CD4-positive, alpha-beta memory T cell (primary cell): ENCODE measurements at regions not wholly inside any gene's neighbourhood (a gene's known extent, or its start where the extent isn't known, plus 50 kb on each side); places are given as distances from the start of the nearest gene placed in this dataset.
"Not testable (repeated sequence)": the region's sequence is repeated elsewhere in the genome, so short reads cannot be mapped to it uniquely, and the experiment has no call there.

Source experiments
- CTCF ChIA-PET: fragments of 350-600 bp; sonication (Branson Sonifier 250); formaldehyde crosslinking; loops from one replicate; lab custom pipeline; 2021; ENCODE audit warnings: inconsistent platforms; ENCODE audit not compliant: partially characterized antibody; lab: Charles Lee
- POLR2A ChIA-PET: fragments of 350-600 bp; sonication (Branson Sonifier 250); formaldehyde crosslinking; loops from one replicate; lab custom pipeline; 2021; ENCODE audit not compliant: partially characterized antibody; lab: Charles Lee
- DNase-seq, 5 donors: peaks; one replicate each; pipeline versions ENCODE4 v3.0.0 to v3.0.0-alpha.2; 2020 to 2022; ENCODE audit warnings: mixed read lengths in 1 of 5
- H3K27ac ChIP-seq: one replicate; pipeline ENCODE4 v1.7.0; 2013; ENCODE audit warnings: low read depth, low read length
- H3K27me3 ChIP-seq: 2 replicates; pipeline ENCODE4 v1.7.0; 2013; ENCODE audit warnings: mild to moderate bottlenecking, low read length, moderate library complexity; ENCODE audit not compliant: insufficient read depth
- H3K36me3 ChIP-seq: 2 replicates; pipeline ENCODE4 v1.7.0; 2013; ENCODE audit warnings: mild to moderate bottlenecking, low read length, moderate library complexity; ENCODE audit not compliant: insufficient read depth
- H3K4me1 ChIP-seq: 2 replicates; pipeline ENCODE4 v1.7.0; 2013; ENCODE audit warnings: mild to moderate bottlenecking, low read length, moderate library complexity; ENCODE audit not compliant: insufficient read depth
- H3K4me3 ChIP-seq, 2 donors: one replicate each; pipeline ENCODE4 v1.7.0; 2013; ENCODE audit warnings: low read length in 2 of 2, mild to moderate bottlenecking in 1 of 2
- H3K9me3 ChIP-seq, 2 donors: one replicate each; pipeline ENCODE4 v1.7.0; 2013; ENCODE audit warnings: low read length in 2 of 2, control low read depth in 1 of 2; ENCODE audit not compliant: control insufficient read depth in 1 of 2
- H3K27ac Mint-ChIP-seq, 7 donors: one replicate each; pipeline ENCODE4 v1.8.0; 2020 to 2021; ENCODE audit warnings: mixed read lengths in 7 of 7, mild to moderate bottlenecking in 6 of 7, inconsistent platforms in 3 of 7, moderate library complexity in 3 of 7
- H3K27me3 Mint-ChIP-seq, 2 donors: one replicate each; pipeline ENCODE4 v1.8.0; 2020 to 2021; ENCODE audit warnings: mixed read lengths in 2 of 2
- H3K36me3 Mint-ChIP-seq, 2 donors: one replicate each; pipeline ENCODE4 v1.8.0; 2020 to 2021; ENCODE audit warnings: mixed read lengths in 2 of 2, inconsistent platforms in 1 of 2, mild to moderate bottlenecking in 1 of 2
- H3K4me1 Mint-ChIP-seq, 4 donors: one replicate each; pipeline ENCODE4 v1.8.0; 2020 to 2021; ENCODE audit warnings: mixed read lengths in 4 of 4, mild to moderate bottlenecking in 1 of 4
- H3K4me3 Mint-ChIP-seq, 8 donors: one replicate each; pipeline ENCODE4 v1.8.0; 2020 to 2021; ENCODE audit warnings: mixed read lengths in 8 of 8, mild to moderate bottlenecking in 7 of 8, moderate library complexity in 6 of 8, inconsistent platforms in 3 of 8
- H3K9me3 Mint-ChIP-seq, 8 donors: one replicate each; pipeline ENCODE4 v1.8.0; 2020 to 2021; ENCODE audit warnings: mixed read lengths in 8 of 8, mild to moderate bottlenecking in 5 of 8, inconsistent platforms in 3 of 8, moderate library complexity in 1 of 8
- intact Hi-C: fragments of 100-400 bp; cut with micrococcal nuclease; formaldehyde crosslinking; loops from one replicate; pipeline ENCODE4 v1.15.1; 2023

DNA sequence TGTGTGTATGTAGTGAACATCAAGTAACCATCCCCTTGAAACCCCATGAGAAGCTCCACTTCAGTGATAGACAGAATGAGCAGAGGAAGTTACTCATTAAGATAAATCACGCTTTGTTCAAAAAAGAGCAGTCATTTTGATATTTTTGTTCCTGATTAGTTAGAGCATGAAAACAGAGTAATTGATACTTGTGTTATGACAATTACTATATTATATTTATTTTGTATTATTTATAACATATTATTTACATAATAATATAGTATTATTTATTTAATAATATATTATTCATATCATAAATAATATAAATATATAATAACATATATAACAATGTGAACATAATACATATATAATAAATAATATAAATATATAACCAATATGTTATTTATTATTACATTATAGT lies 580.9 kb downstream of the SOX5 start:
- Histone ChIP-seq H3K4me3 (no peak overlapping the region), H3K9me3 (no peaks in the 10 kb centered on the region), H3K27ac (no peak overlapping the region), H3K4me1 (no peaks in the 10 kb centered on the region), H3K36me3 (no peaks in the 10 kb centered on the region), H3K27me3 (no peaks in the 10 kb centered on the region)
- Mint-ChIP-seq H3K4me1 (no peaks in the 10 kb centered on the region), H3K36me3 (no peaks in the 10 kb centered on the region), H3K27me3 (no peaks in the 10 kb centered on the region), H3K27ac (no peak overlapping the region), H3K9me3 (peaks cover 0 to 11% (median 5%) of the 10 kb centered on the region in 8 donors), H3K4me3 (no peak overlapping the region)
- no peak for DNase-seq
- intact Hi-C loops = no loop called here
- ChIA-PET POLR2A (no interaction called here), CTCF (no interaction called here)

DNA sequence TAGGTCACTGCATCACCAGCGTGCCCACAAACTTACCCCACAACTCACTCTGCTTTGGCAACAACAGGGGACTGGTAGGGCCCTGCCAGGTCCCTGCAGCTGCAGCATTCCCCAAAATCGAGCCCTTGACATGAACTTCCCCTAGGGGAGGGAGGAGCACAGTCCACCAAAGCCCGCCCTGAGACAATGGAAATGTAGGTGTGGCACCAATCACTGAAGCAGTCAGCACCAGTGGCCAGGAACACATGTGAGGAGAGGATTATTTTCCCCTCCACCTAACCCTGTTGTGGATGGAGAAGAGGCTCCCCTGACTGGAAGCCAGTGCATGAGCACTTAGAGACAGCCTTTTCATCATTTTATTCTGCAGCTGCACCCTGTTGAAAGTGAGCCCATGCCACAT lies 573.8 kb downstream of the SOX5 start:
- CTCF ChIA-PET = no interaction called here
- intact Hi-C loops = no loop called here
- no peak overlapping the region for H3K4me3 Mint-ChIP-seq
- no peaks in the 10 kb centered on the region for H3K4me1 Mint-ChIP-seq
- H3K27ac ChIP-seq = no peak overlapping the region
- no peaks in the 10 kb centered on the region for H3K27me3 Mint-ChIP-seq
- no peaks in the 10 kb centered on the region for H3K27me3 ChIP-seq
- H3K36me3 ChIP-seq = no peaks in the 10 kb centered on the region
- no peak overlapping the region for H3K27ac Mint-ChIP-seq
- DNase-seq = no peak
- H3K36me3 Mint-ChIP-seq = no peaks in the 10 kb centered on the region
- POLR2A ChIA-PET = no interaction called here
- no peak overlapping the region for H3K4me3 ChIP-seq
- H3K4me1 ChIP-seq = no peaks in the 10 kb centered on the region
- H3K9me3 ChIP-seq = peaks cover 0 to 3% of the 10 kb centered on the region in 2 donors
- peaks cover 0 to 47% (median 28%) of the 10 kb centered on the region in 8 donors for H3K9me3 Mint-ChIP-seq

DNA sequence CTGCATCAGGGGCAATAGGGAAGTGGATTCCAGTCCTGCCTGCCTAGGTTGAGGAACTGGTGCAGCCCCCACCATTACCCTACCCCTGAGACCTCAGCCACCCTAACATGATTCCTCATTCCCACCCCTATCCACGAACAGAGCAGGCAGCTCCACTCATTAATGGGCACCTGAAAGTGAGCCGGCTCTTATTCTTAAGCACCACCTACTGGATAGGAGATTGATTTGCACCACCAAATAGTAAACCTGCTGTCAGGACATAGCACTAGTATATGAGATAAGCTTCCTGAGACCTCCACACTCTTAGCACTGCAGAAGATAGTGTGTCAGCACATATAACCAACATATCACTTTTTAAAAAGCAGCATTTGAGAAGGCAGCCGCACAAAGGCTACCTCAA lies 573.2 kb downstream of the SOX5 start:
- H3K4me1 ChIP-seq = no peaks in the 10 kb centered on the region
- Mint-ChIP-seq H3K4me1 (no peaks in the 10 kb centered on the region), H3K36me3 (no peaks in the 10 kb centered on the region), H3K27me3 (no peaks in the 10 kb centered on the region), H3K9me3 (peaks cover 0 to 52% (median 28%) of the 10 kb centered on the region in 8 donors), H3K4me3 (no peak overlapping the region), H3K27ac (no peak overlapping the region)
- no peak overlapping the region for H3K27ac ChIP-seq
- H3K36me3 ChIP-seq = no peaks in the 10 kb centered on the region
- no peak overlapping the region for H3K4me3 ChIP-seq
- intact Hi-C loops = no loop called here
- no peaks in the 10 kb centered on the region for H3K27me3 ChIP-seq
- no peak for DNase-seq
- H3K9me3 ChIP-seq = peaks cover 0 to 3% of the 10 kb centered on the region in 2 donors
- ChIA-PET CTCF (no interaction called here), POLR2A (no interaction called here)

DNA sequence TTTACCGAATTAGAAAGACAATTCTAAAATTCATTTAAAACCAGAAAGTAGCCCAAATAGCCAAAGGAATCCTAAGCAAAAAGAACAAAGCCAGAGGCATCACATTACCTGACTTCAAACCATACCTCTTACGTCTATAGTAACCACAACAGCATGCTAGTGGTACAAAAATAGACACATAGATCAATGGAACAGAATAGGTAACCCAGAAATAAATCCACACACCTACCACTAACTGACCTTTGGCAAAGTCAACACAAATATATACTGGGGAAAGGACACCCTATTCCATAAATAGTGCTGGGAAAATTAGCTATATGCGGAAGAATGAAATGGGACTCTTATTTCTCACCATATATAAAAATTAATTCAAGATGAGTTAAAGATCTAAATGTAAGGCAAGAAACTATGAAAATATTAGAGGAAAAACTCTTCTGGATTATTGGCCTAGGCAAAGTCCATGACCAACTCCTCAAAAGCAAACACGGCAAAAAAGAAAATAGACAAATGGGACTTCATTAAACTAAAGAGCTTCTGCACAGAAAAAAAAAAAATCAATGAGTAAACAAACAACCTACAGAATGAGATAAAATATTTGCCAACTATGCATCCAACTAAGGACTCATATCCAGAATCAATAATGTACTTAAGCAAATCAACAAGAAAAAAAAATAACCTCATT lies 568.9 kb downstream of the SOX5 start:
- H3K27me3 Mint-ChIP-seq = no peaks in the 10 kb centered on the region

DNA sequence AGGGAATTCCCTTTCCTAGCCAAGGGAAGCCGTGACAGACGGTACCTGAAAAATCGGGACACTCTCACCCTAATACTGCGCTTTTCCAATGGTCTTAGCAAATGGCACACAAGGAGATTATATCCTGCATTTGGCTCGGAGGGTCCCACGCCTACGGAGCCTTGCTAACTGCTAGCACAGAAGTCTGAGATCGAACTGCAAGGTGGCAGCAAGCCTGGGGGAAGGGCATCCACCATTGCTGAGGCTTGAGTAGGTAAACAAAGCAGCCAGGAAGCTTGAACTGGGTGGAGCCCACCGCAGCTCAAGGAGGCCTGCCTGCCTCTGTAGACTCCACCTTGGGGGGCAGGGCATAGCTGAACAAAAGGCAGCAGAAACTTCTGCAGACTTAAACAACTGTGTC lies 560.6 kb downstream of the SOX5 start:
- H3K27ac Mint-ChIP-seq, H3K27me3 ChIP-seq, H3K36me3 ChIP-seq, H3K4me1 ChIP-seq, H3K4me3 ChIP-seq, CTCF ChIA-PET, H3K27me3 Mint-ChIP-seq, H3K9me3 ChIP-seq, intact Hi-C loops, POLR2A ChIA-PET, H3K4me3 Mint-ChIP-seq, H3K4me1 Mint-ChIP-seq, H3K27ac ChIP-seq, H3K36me3 Mint-ChIP-seq, DNase-seq: not testable (repeated sequence)
- H3K9me3 Mint-ChIP-seq = peaks cover 5 to 29% (median 18%) of the 10 kb centered on the region in 8 donors

More for the DNA sequence above, 568.9 kb downstream of the SOX5 start:
- Mint-ChIP-seq H3K9me3 (peaks cover 0 to 43% (median 24%) of the 10 kb centered on the region in 8 donors), H3K27ac (no peak overlapping the region), H3K36me3 (no peaks in the 10 kb centered on the region), H3K4me1 (no peaks in the 10 kb centered on the region), H3K4me3 (no peak overlapping the region)
- no peak for DNase-seq
- POLR2A ChIA-PET = no interaction called here
- Histone ChIP-seq H3K27ac (no peak overlapping the region), H3K4me3 (no peak overlapping the region), H3K36me3 (no peaks in the 10 kb centered on the region), H3K9me3 (no peaks in the 10 kb centered on the region), H3K4me1 (no peaks in the 10 kb centered on the region), H3K27me3 (no peaks in the 10 kb centered on the region)
- CTCF ChIA-PET = no interaction called here
- intact Hi-C loops = no loop called here

DNA sequence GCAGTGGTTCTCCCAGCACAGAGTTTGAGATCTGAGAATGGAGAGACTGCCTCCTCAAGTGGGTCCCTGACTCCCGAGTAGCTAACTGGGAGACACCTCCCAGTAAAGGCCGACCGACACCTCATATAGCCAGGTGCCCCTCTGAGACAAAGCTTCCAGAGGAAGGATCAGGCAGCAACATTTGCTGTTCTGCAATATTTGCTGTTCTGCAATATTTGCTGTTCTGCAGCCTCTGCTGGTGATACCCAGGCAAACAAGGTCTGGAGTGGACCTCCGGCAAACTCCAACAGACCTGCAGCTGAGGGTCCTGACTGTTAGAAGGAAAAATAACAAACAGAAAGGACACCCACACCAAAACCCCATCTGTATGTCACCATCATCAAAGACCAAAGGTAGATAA lies 560.2 kb downstream of the SOX5 start:
- intact Hi-C loops = not testable (repeated sequence)

DNA sequence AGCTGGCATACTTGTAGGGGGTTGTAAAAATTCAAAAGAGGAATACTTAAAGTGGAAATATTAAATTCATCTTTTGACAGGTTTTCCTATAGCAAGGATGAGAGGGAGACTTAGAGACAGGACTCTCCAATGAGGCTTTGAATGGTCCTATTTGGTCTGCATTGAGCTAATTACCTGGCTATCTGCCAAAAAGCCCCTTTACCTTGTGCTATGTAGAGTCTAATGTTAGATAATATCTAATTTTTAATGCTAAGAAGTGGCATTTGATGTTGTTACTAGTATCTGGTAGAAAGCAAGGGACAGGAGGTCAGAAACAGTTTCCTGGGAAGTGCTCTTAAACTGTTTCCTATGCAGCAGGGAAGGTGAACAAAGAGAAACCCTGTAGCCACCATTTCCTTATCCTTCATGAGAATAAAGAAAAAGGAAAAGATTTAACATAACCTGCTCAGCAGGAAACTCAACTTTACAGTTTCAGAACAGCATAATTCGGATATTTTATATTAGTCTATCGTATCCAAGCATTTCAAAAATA lies 550.0 kb downstream of the SOX5 start:
- Mint-ChIP-seq H3K4me3 (no peak overlapping the region), H3K27ac (no peak overlapping the region), H3K36me3 (no peaks in the 10 kb centered on the region), H3K27me3 (no peaks in the 10 kb centered on the region), H3K9me3 (peaks cover 0 to 6% (median 2%) of the 10 kb centered on the region in 8 donors), H3K4me1 (no peaks in the 10 kb centered on the region)
- ChIA-PET CTCF (no interaction called here), POLR2A (no interaction called here)
- Histone ChIP-seq H3K27me3 (no peaks in the 10 kb centered on the region), H3K27ac (no peak overlapping the region), H3K36me3 (no peaks in the 10 kb centered on the region), H3K9me3 (no peaks in the 10 kb centered on the region), H3K4me3 (no peak overlapping the region), H3K4me1 (no peaks in the 10 kb centered on the region)
- no peak for DNase-seq
- intact Hi-C loops = no loop called here

More for the DNA sequence above, 560.2 kb downstream of the SOX5 start:
- POLR2A ChIA-PET, H3K27ac Mint-ChIP-seq, H3K4me3 Mint-ChIP-seq, CTCF ChIA-PET, H3K27ac ChIP-seq, H3K27me3 Mint-ChIP-seq, H3K4me3 ChIP-seq, H3K36me3 Mint-ChIP-seq, H3K27me3 ChIP-seq, H3K9me3 ChIP-seq, H3K36me3 ChIP-seq, H3K4me1 ChIP-seq, H3K4me1 Mint-ChIP-seq: not testable (repeated sequence)
- peaks cover 5 to 29% (median 18%) of the 10 kb centered on the region in 8 donors for H3K9me3 Mint-ChIP-seq
- DNase-seq = peak in 1 of 5 donors; percentile 43
